AG04450 (cell line): ENCODE measurements at regions not wholly inside any gene's neighbourhood (a gene's known extent, or its start where the extent isn't known, plus 50 kb on each side); places are given as distances from the start of the nearest gene placed in this dataset.

Source experiments
- CTCF ChIA-PET: fragments of 300-600, 350-600 bp; formaldehyde crosslinking; extraction: SDS; loops from one replicate; lab custom pipeline; 2022; ENCODE audit warnings: antibody characterized with exemption, inconsistent platforms; lab: Charles Lee
- POLR2A ChIA-PET: fragments of 350-600 bp; formaldehyde crosslinking; extraction: SDS; loops from one replicate; lab custom pipeline; 2021; ENCODE audit warnings: antibody characterized with exemption, inconsistent platforms; lab: Yijun Ruan, JAX
- DNase-seq: peaks from one replicate; pipeline ENCODE4 v3.0.0-alpha.2; 2011; ENCODE audit warnings: low read depth, low spot score
- H3K27ac ChIP-seq: one replicate; pipeline ENCODE4 v1.5.1; 2012; ENCODE audit warnings: low read depth, low read length, control low read depth
- H3K27me3 ChIP-seq: one replicate; pipeline ENCODE4 v1.6.0; 2012; ENCODE audit warnings: low read length; ENCODE audit not compliant: control insufficient read depth, insufficient read depth
- H3K4me3 ChIP-seq: 2 replicates; pipeline ENCODE4 v1.5.1; 2011; ENCODE audit warnings: mild to moderate bottlenecking, low read depth, low read length, control low read depth
- H3K9me3 ChIP-seq: 2 replicates; pipeline ENCODE4 v1.5.1; 2012; ENCODE audit warnings: low read length; ENCODE audit not compliant: control insufficient read depth, insufficient read depth
- CTCF ChIP-seq: IDR thresholded peaks from 2 replicates; pipeline ENCODE4 v1.5.1; 2011; ENCODE audit warnings: low read depth, low read length, control low read depth, inconsistent platforms

GRCh38 chr11:26782220-26782965 lies 60.5 kb upstream of the SLC5A12 start:
- ChIA-PET POLR2A (no interaction called here), CTCF (interaction anchor here (1.1 kb wide), 1 partner anchor 377 kb away, joined by 3 read pairs; no protein-coding TSS in a partner anchor)
- Histone ChIP-seq H3K4me3 (no peak overlapping the region), H3K9me3 (peaks cover 7% of the 10 kb centered on the region; the same call in 1 of the 2 replicates), H3K27me3 (no peaks in the 10 kb centered on the region), H3K27ac (no peak overlapping the region)
- no peak for TF ChIP-seq CTCF
- DNase-seq = no peak

- no peak overlapping the region for H3K4me3 ChIP-seq
- ChIA-PET POLR2A (no interaction called here), CTCF (no interaction called here)
- TF ChIP-seq CTCF = no peak
- H3K9me3 ChIP-seq = peaks cover 7% of the 10 kb centered on the region; the same call in 1 of the 2 replicates
- H3K27ac ChIP-seq = no peak overlapping the region
- DNase-seq = no peak
- no peaks in the 10 kb centered on the region for H3K27me3 ChIP-seq
Observed at GRCh38 chr11:26783997-26784396, 62.1 kb upstream of the SLC5A12 start.

GRCh38 chr11:26790738-26791137 lies 68.9 kb upstream of the SLC5A12 start:
- no peak for TF ChIP-seq CTCF
- CTCF ChIA-PET = interaction anchor here (1.5 kb wide), 1 partner anchor 368 kb away, joined by 3 read pairs; no protein-coding TSS in a partner anchor

GRCh38 chr11:26792941-26793340 lies 71.1 kb upstream of the SLC5A12 start:
- POLR2A ChIA-PET = no interaction called here
- no peak overlapping the region for H3K27ac ChIP-seq
- H3K27me3 ChIP-seq = no peaks in the 10 kb centered on the region
- no peak for DNase-seq
- CTCF ChIA-PET = no interaction called here
- no peak overlapping the region for H3K4me3 ChIP-seq
- TF ChIP-seq CTCF = no peak
- no peaks in the 10 kb centered on the region for H3K9me3 ChIP-seq

More at GRCh38 chr11:26790738-26791137, 68.9 kb upstream of the SLC5A12 start:
- DNase-seq = no peak
- no peak overlapping the region for H3K4me3 ChIP-seq
- POLR2A ChIA-PET = no interaction called here
- no peak overlapping the region for H3K27ac ChIP-seq
- H3K9me3 ChIP-seq = no peaks in the 10 kb centered on the region
- no peaks in the 10 kb centered on the region for H3K27me3 ChIP-seq

GRCh38 chr11:26793487-26793886 lies 71.6 kb upstream of the SLC5A12 start:
- H3K27ac ChIP-seq = no peak overlapping the region
- no peak for DNase-seq
- ChIA-PET POLR2A (interaction anchor here (0.6 kb wide), 1 partner anchor 1047 kb away, joined by 9 read pairs; no protein-coding TSS in a partner anchor), CTCF (no interaction called here)
- no peaks in the 10 kb centered on the region for H3K9me3 ChIP-seq
- no peak overlapping the region for H3K4me3 ChIP-seq
- no peaks in the 10 kb centered on the region for H3K27me3 ChIP-seq
- no peak for TF ChIP-seq CTCF
